ELF-1 (cell line): ENCODE measurements at regions not wholly inside any gene's neighbourhood (a gene's known extent, or its start where the extent isn't known, plus 50 kb on each side); places are given as distances from the start of the nearest gene placed in this dataset.

Source experiments
- DNase-seq: peaks from one replicate; pipeline ENCODE4 v3.0.0-alpha.2; 2016; ENCODE audit warnings: low read depth, low spot score

- DNase-seq: no peak
Observed at GRCh38 chr4:187480146-187481145, 515.1 kb upstream of the ZFP42 start.

- no peak for DNase-seq
Observed at GRCh38 chr4:187484186-187484585, 511.4 kb upstream of the ZFP42 start.

DNA sequence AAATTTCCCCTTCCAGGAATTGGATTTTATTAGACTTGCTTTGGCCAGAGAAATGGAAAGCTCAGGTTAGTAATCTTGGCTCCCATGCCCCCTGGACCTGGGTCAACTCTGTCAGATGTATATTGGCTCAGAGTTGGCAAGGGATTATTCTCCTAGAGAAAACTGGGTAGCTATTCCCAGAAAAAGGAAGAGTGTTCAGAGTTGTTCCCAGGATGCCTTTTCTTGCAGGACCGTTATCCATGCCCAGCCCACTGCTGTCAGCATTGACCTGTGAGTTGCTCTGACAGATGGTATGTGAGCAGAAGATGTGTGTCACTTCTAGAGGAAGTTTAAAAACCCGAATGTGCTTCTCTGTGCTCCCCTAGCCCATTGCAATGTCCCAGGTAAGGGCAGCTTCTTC is 509.9 kb upstream of the ZFP42 start:
- no peak for DNase-seq

- DNase-seq: no peak
Observed at GRCh38 chr4:187491286-187491685, 504.3 kb upstream of the ZFP42 start.

DNA sequence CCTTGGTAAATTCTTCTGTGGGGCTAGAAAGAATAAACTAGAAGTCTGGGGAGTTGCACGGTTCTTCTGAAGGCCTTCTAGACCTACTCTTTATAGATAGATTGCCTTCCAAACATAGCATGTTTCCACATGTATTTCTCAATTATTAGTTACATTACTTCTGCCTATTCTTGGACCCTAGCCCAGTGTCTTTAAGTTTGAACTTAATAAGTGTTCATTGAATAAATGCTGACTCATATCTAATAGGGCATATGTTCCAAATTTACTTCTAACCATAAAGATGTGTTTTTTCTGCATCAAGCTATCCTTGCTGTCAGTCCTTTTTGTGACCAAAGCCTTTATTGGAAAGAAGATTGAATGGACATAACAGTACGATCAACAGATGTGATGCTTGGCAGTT is 503.6 kb upstream of the ZFP42 start:
- no peak for DNase-seq

DNA sequence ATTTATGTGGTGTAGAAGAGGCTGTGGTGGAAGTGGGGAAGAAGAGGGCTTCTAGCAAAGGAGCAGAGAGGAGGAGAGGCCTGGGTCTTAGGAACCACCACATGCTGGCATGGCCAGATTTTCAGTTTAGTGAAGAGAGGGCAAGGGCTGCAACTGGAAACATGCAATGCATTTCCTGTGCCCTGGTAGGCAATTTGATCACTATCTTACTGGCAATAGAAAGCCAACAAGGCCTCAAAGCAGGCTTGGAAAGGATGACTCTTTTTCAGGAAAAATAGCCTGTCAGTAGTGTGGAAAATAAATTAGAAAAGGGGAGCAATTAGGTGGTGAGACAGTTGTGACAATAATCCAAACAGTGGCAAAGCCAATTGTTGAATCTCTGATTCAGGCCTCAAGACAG is 501.9 kb upstream of the ZFP42 start:
- DNase-seq: no peak

DNA sequence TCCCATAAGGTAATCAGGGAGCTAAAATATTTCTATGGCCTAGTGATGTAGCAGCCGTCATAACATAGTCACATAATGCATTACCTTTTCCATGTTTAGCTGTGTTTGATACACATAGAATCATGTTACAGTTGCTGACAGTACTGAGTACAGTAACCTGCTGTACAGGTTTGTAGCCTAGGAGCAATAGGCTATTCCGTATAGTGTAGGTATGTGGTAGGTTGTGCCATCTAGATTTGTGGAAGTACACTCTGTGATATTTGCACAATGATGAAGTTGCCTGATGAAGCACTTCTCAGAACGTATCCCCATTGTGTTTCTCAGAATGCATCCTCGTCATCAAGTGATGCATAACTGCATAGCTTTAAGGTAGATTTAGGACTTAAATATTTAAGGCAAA is 495.6 kb upstream of the ZFP42 start:
- DNase-seq: no peak

- DNase-seq: no peak
Observed at GRCh38 chr4:187500796-187501195, 494.8 kb upstream of the ZFP42 start.

- DNase-seq: no peak
Observed at GRCh38 chr4:187501731-187502130, 493.8 kb upstream of the ZFP42 start.

- peak; percentile 58 for DNase-seq
Observed at GRCh38 chr4:187504974-187505797, 490.4 kb upstream of the ZFP42 start.

DNA sequence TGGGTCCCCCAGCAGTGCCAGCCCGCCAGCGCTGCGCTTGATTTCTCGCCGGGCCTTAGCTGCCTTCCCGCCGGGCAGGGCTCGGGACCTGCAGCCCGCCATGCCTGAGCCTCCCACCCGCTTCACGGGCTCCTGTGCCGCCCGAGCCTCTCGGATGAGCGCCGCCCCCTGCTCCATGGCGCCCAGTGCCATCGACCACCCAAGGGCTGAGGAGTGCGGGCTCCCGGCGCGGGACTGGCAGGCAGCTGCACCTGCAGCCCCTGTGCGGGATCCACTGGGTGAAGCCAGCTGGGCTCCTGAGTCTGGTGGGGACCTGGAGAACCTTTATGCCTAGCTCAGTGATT is 489.8 kb upstream of the ZFP42 start:
- peak; percentile 7 for DNase-seq

- no peak for DNase-seq
Observed at GRCh38 chr4:187516224-187516623, 479.3 kb upstream of the ZFP42 start.

DNA sequence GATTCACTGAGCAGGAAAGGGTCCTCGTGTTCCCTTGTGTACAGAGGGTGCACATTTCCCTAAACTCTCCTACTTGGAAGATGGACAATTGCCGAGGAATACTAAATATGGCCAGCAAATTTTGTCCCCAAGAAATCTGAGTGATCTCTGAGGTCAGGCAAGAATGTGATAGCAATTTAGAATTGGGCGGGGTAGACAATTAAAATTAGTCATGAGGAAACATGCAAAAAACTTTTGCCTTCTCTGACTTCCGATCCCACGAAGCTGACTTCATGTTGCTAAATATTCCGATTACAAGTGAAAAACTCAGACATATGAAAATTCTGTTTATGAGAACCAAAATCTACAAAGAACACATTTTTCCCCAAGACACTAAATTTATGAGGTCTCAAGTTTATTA is 453.9 kb upstream of the ZFP42 start:
- no peak for DNase-seq

GRCh38 chr4:187544461-187545053 is 451.0 kb upstream of the ZFP42 start:
- DNase-seq: no peak

GRCh38 chr4:187547316-187547715 is 448.3 kb upstream of the ZFP42 start:
- no peak for DNase-seq

DNA sequence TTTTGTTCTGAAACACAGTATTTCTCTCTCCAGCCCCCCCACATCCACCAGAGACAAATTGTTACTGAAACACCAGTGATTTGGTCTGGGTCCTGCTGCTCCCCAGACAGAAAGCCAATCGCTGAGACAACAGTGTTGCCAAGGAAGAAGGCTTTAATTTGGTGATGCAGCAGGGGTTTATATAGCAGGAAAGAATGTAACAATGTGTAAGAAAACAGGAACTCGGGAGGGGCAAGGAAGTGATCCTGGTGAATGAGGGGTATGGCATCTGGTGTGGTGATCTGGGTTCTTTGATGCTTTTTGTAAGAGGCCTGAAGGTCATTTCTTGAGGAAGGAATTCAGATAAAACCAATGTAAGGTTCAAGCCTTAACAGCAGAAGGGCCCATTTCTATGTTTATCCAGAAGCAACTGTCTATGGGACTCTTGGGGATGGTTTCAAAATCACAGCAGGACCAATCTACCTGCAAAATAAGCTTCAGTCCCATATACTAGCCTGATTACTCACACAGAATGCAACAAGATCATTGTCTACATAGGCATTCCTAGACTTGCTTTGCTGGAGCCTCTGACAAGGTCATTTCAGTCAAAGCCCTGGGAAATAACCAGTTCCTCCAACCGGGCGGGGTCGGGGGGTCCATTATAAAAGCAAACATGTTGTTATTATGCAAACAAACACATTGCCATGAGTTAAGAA is 445.2 kb upstream of the ZFP42 start:
- DNase-seq: no peak

- no peak for DNase-seq
Observed at GRCh38 chr4:187552781-187553180, 442.8 kb upstream of the ZFP42 start.

DNA sequence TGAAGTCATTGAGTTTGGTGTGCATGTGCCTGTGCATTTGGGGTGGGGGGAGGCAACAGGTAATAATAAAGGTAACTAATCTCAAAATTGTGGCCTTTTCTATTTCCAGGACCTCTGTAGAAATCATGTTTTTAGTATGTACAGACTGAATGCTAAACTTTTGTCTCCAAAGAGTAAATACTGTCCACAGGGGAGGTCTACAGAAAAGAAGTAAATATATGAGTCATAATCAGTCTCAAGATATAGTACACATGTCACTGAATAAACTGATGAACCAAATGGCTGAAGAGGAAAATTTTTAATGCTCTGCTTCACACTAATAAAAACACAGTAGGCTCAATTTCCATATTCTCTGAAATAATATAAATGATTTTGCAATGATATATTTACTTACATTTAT is 440.4 kb upstream of the ZFP42 start:
- no peak for DNase-seq

GRCh38 chr4:187558391-187558790 is 437.2 kb upstream of the ZFP42 start:
- DNase-seq: no peak

- DNase-seq: no peak
Observed at GRCh38 chr4:187562345-187562744, 433.2 kb upstream of the ZFP42 start.

GRCh38 chr4:187565416-187565815 is 430.2 kb upstream of the ZFP42 start:
- no peak for DNase-seq

DNA sequence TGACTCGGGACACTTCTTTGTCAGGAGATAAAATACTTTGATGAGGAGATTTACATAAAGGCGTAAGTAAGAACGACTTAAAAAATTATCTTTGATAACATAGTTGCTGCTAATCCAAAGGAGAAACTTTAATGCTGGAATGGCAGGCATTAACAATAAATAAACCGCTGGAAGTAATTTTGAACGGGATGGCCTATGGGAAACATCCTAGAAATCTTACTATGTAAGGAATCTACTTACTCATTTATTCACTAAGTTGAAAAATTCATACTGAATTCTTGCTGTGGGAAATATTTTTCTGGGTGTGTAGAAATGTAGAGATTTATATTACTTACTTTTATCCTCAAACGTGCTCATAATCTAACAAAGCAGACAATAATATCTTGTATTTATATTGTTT is 425.7 kb upstream of the ZFP42 start:
- no peak for DNase-seq
